ENCODE measurements at regions not wholly inside any gene's neighbourhood (a gene's known extent, or its start where the extent isn't known, plus 50 kb on each side); places are given as distances from the start of the nearest gene placed in this dataset.

- intact Hi-C loops (cut with micrococcal nuclease; ENCODE audit: unreplicated experiment) = no loop called here
- H3K36me3 Mint-ChIP-seq (ENCODE audit: insufficient read depth, unreplicated experiment) = no peaks in the 10 kb centered on the region
- no peak overlapping the region for H3K4me3 Mint-ChIP-seq (ENCODE audit: low read depth, unreplicated experiment)
Measured at GRCh38 chr12:114917953-114918352, 234.0 kb upstream of the TBX3 start.

GRCh38 chr12:114917307-114917706 is 233.3 kb upstream of the TBX3 start:
- no TSS peak for BruUV-seq (replicated peaks)
- Mint-ChIP-seq H3K36me3 (ENCODE audit: insufficient read depth, unreplicated experiment) (no peaks in the 10 kb centered on the region), H3K9me3 (ENCODE audit: low read depth, unreplicated experiment) (peaks cover 15% of the 10 kb centered on the region), H3K27ac (ENCODE audit: unreplicated experiment) (no peak overlapping the region), H3K4me1 (ENCODE audit: low read depth, unreplicated experiment) (no peaks in the 10 kb centered on the region), H3K27me3 (ENCODE audit: unreplicated experiment) (no peaks in the 10 kb centered on the region), H3K4me3 (ENCODE audit: low read depth, unreplicated experiment) (no peak overlapping the region)
- no peak for DNase-seq
- intact Hi-C loops (cut with micrococcal nuclease; ENCODE audit: unreplicated experiment) = no loop called here
- CTCF ChIA-PET = no interaction called here
- TF ChIP-seq CTCF (IDR thresholded peaks at IDR 0.05; ENCODE audit: unreplicated experiment) = no peak

More at GRCh38 chr12:114917953-114918352, 234.0 kb upstream of the TBX3 start:
- no peak overlapping the region for H3K27ac Mint-ChIP-seq (ENCODE audit: unreplicated experiment)
- H3K4me1 Mint-ChIP-seq (ENCODE audit: low read depth, unreplicated experiment) = no peaks in the 10 kb centered on the region
- H3K9me3 Mint-ChIP-seq (ENCODE audit: low read depth, unreplicated experiment) = peaks cover 14% of the 10 kb centered on the region
- CTCF ChIA-PET = no interaction called here
- BruUV-seq (replicated peaks) = no TSS peak
- no peak for TF ChIP-seq CTCF (IDR thresholded peaks at IDR 0.05; ENCODE audit: unreplicated experiment)
- no peaks in the 10 kb centered on the region for H3K27me3 Mint-ChIP-seq (ENCODE audit: unreplicated experiment)
- no peak for DNase-seq

- no peak for DNase-seq
- TF ChIP-seq CTCF (IDR thresholded peaks at IDR 0.05; ENCODE audit: unreplicated experiment) = no peak
- Mint-ChIP-seq H3K36me3 (ENCODE audit: insufficient read depth, unreplicated experiment) (no peaks in the 10 kb centered on the region), H3K9me3 (ENCODE audit: low read depth, unreplicated experiment) (peaks cover 15% of the 10 kb centered on the region), H3K27ac (ENCODE audit: unreplicated experiment) (no peak overlapping the region), H3K4me3 (ENCODE audit: low read depth, unreplicated experiment) (no peak overlapping the region), H3K4me1 (ENCODE audit: low read depth, unreplicated experiment) (no peaks in the 10 kb centered on the region), H3K27me3 (ENCODE audit: unreplicated experiment) (no peaks in the 10 kb centered on the region)
- CTCF ChIA-PET = no interaction called here
- BruUV-seq (replicated peaks) = no TSS peak
- intact Hi-C loops (cut with micrococcal nuclease; ENCODE audit: unreplicated experiment) = no loop called here
Measured at GRCh38 chr12:114916541-114916940, 232.6 kb upstream of the TBX3 start.

GRCh38 chr12:114916124-114916523 is 232.1 kb upstream of the TBX3 start:
- H3K4me1 Mint-ChIP-seq (ENCODE audit: low read depth, unreplicated experiment) = no peaks in the 10 kb centered on the region

More at GRCh38 chr12:114916124-114916523, 232.1 kb upstream of the TBX3 start:
- no peaks in the 10 kb centered on the region for H3K27me3 Mint-ChIP-seq (ENCODE audit: unreplicated experiment)
- no TSS peak for BruUV-seq (replicated peaks)
- H3K4me3 Mint-ChIP-seq (ENCODE audit: low read depth, unreplicated experiment) = no peak overlapping the region
- no peak for DNase-seq
- H3K9me3 Mint-ChIP-seq (ENCODE audit: low read depth, unreplicated experiment) = peaks cover 15% of the 10 kb centered on the region
- no peaks in the 10 kb centered on the region for H3K36me3 Mint-ChIP-seq (ENCODE audit: insufficient read depth, unreplicated experiment)
- H3K27ac Mint-ChIP-seq (ENCODE audit: unreplicated experiment) = no peak overlapping the region
- CTCF ChIA-PET = no interaction called here
- TF ChIP-seq CTCF (IDR thresholded peaks at IDR 0.05; ENCODE audit: unreplicated experiment) = no peak
- intact Hi-C loops (cut with micrococcal nuclease; ENCODE audit: unreplicated experiment) = no loop called here

All from Calu3 (cell line).